ENCODE measurements at regions not wholly inside any gene's neighbourhood (a gene's known extent, or its start where the extent isn't known, plus 50 kb on each side); places are given as distances from the start of the nearest gene placed in this dataset.

DNA sequence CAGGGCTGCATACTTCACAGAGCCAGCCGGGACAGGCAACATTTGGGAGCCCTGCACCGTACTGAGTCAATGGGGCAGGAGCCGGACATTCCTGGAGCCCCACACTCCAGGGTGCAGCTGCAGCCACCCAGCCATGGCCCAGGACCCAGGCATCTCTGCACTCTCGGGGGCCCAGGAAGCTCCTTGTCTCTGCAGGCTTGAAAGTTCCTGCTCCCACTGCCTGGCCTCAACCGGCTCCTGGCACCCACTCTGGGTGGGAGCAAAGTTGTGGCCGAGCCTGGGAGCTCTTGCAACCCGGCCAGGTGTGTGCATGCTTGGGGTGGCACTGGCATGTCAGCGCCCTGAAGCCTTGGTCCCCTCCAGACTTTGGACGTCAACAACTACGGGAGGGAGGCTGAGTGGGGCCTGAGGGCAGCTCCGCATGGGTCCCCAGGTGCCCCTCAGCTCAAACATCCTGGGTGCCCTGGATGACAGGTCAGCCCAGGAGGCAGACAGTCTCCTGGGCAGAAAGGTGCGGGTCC, 833.5 kb upstream of the CADM2 start:
- TF ChIP-seq EZH2 (IDR thresholded peaks at IDR 0.05; ENCODE audit: low read length, unreplicated experiment) = no peak
- TF ChIP-seq, protein P1, sequence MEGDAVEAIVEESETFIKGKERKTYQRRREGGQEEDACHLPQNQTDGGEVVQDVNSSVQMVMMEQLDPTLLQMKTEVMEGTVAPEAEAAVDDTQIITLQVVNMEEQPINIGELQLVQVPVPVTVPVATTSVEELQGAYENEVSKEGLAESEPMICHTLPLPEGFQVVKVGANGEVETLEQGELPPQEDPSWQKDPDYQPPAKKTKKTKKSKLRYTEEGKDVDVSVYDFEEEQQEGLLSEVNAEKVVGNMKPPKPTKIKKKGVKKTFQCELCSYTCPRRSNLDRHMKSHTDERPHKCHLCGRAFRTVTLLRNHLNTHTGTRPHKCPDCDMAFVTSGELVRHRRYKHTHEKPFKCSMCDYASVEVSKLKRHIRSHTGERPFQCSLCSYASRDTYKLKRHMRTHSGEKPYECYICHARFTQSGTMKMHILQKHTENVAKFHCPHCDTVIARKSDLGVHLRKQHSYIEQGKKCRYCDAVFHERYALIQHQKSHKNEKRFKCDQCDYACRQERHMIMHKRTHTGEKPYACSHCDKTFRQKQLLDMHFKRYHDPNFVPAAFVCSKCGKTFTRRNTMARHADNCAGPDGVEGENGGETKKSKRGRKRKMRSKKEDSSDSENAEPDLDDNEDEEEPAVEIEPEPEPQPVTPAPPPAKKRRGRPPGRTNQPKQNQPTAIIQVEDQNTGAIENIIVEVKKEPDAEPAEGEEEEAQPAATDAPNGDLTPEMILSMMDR (conservative IDR thresholded peaks at IDR 0.05; ENCODE audit: low read depth, low read length) = no peak
- no peak for TF ChIP-seq EZH2phosphoT487 (IDR thresholded peaks at IDR 0.05; ENCODE audit: borderline replicate concordance, low read length)
